RWPE2 (cell line): ENCODE measurements at regions not wholly inside any gene's neighbourhood (a gene's known extent, or its start where the extent isn't known, plus 50 kb on each side); places are given as distances from the start of the nearest gene placed in this dataset.

Experiments
- ATAC-seq: fragments of 200-7000 bp; cut with Tn5 transposase; 3 replicates; pipeline ENCODE4 v1.9.1; 2021; ENCODE audit warnings: low read depth
- DNase-seq: peaks from one replicate; pipeline ENCODE4 v3.0.0-alpha.2; 2020; ENCODE audit warnings: low spot score
- H3K27ac ChIP-seq: fragments of 450-650 bp; 2 replicates; pipeline ENCODE4 v1.5.1; 2017; ENCODE audit warnings: mild to moderate bottlenecking; ENCODE audit not compliant: poor library complexity, severe bottlenecking
- H3K27me3 ChIP-seq: fragments of 250-450 bp; sonication (Bioruptor Pico); 2 replicates; pipeline ENCODE4 v1.5.1; 2021; ENCODE audit warnings: mild to moderate bottlenecking, moderate library complexity; ENCODE audit not compliant: insufficient read depth, poor library complexity, severe bottlenecking
- H3K36me3 ChIP-seq: fragments of 250-450 bp; sonication (Bioruptor Pico); 2 replicates; pipeline ENCODE4 v1.5.1; 2020; ENCODE audit warnings: low read depth, mild to moderate bottlenecking, moderate library complexity
- H3K4me1 ChIP-seq: fragments of 250-450 bp; sonication (Bioruptor Pico); 2 replicates; pipeline ENCODE4 v1.5.1; 2021; ENCODE audit warnings: mild to moderate bottlenecking, moderate library complexity; ENCODE audit not compliant: insufficient read depth, poor library complexity, severe bottlenecking
- H3K4me3 ChIP-seq: fragments of 250-450 bp; sonication (Bioruptor Pico); 2 replicates; pipeline ENCODE4 v1.5.1; 2021; ENCODE audit warnings: mild to moderate bottlenecking, moderate library complexity; ENCODE audit not compliant: severe bottlenecking
- H3K9me3 ChIP-seq: fragments of 250-450 bp; sonication (Bioruptor Pico); 2 replicates; pipeline ENCODE4 v1.5.1; 2021; ENCODE audit warnings: mild to moderate bottlenecking, moderate library complexity; ENCODE audit not compliant: severe bottlenecking
- CTCF ChIP-seq: fragments of 450-650 bp; IDR thresholded peaks from one replicate; pipeline ENCODE4 v1.5.1; 2017; ENCODE audit warnings: mild to moderate bottlenecking, moderate library complexity; ENCODE audit not compliant: poor library complexity, severe bottlenecking

- H3K4me3 ChIP-seq, result no peak overlapping the region
- H3K9me3 ChIP-seq, result no peaks in the 10 kb centered on the region
- no peak for ATAC-seq
- DNase-seq, result no peak
- no peaks in the 10 kb centered on the region for H3K4me1 ChIP-seq
- no peak overlapping the region for H3K27ac ChIP-seq
- H3K36me3 ChIP-seq, result no peaks in the 10 kb centered on the region
- no peaks in the 10 kb centered on the region for H3K27me3 ChIP-seq
- TF ChIP-seq CTCF, result no peak
Measured at GRCh38 chr7:83861876-83862275, 212.9 kb upstream of the SEMA3E start.

GRCh38 chr7:83859827-83860226 is 210.9 kb upstream of the SEMA3E start:
- TF ChIP-seq CTCF, result no peak
- H3K27me3 ChIP-seq, result no peaks in the 10 kb centered on the region
- no peak overlapping the region for H3K4me3 ChIP-seq
- H3K9me3 ChIP-seq, result no peaks in the 10 kb centered on the region
- no peaks in the 10 kb centered on the region for H3K4me1 ChIP-seq
- no peak overlapping the region for H3K27ac ChIP-seq
- H3K36me3 ChIP-seq, result no peaks in the 10 kb centered on the region
- DNase-seq, result no peak
- no peak for ATAC-seq

- no peak for TF ChIP-seq CTCF
- no peaks in the 10 kb centered on the region for H3K27me3 ChIP-seq
- no peak for ATAC-seq
Measured at GRCh38 chr7:83857691-83858090, 208.8 kb upstream of the SEMA3E start.

GRCh38 chr7:83856094-83856493 is 207.2 kb upstream of the SEMA3E start:
- no peak for TF ChIP-seq CTCF
- no peak overlapping the region for H3K27ac ChIP-seq
- no peak overlapping the region for H3K4me3 ChIP-seq
- H3K9me3 ChIP-seq, result no peaks in the 10 kb centered on the region
- no peaks in the 10 kb centered on the region for H3K4me1 ChIP-seq
- no peak for ATAC-seq
- H3K36me3 ChIP-seq, result no peaks in the 10 kb centered on the region
- no peak for DNase-seq
- no peaks in the 10 kb centered on the region for H3K27me3 ChIP-seq

More at GRCh38 chr7:83857691-83858090, 208.8 kb upstream of the SEMA3E start:
- Histone ChIP-seq H3K9me3 (no peaks in the 10 kb centered on the region), H3K27ac (no peak overlapping the region), H3K36me3 (no peaks in the 10 kb centered on the region), H3K4me1 (no peaks in the 10 kb centered on the region), H3K4me3 (no peak overlapping the region)
- no peak for DNase-seq

- H3K4me1 ChIP-seq, result no peaks in the 10 kb centered on the region
- no peak for TF ChIP-seq CTCF
- DNase-seq, result no peak
- ATAC-seq, result peak; percentile 38; the same call in 1 of the 3 replicates
- H3K4me3 ChIP-seq, result no peak overlapping the region
- H3K27ac ChIP-seq, result no peak overlapping the region
- H3K36me3 ChIP-seq, result no peaks in the 10 kb centered on the region
- no peaks in the 10 kb centered on the region for H3K27me3 ChIP-seq
- no peaks in the 10 kb centered on the region for H3K9me3 ChIP-seq
Measured at GRCh38 chr7:83852136-83852535, 203.2 kb upstream of the SEMA3E start.
